HG03565 (cell line): ENCODE measurements at regions not wholly inside any gene's neighbourhood (a gene's known extent, or its start where the extent isn't known, plus 50 kb on each side); places are given as distances from the start of the nearest gene placed in this dataset.
"Not testable (repeated sequence)": the region's sequence is repeated elsewhere in the genome, so short reads cannot be mapped to it uniquely, and the experiment has no call there.

Source experiments
- ATAC-seq: cut with Tn5 transposase; IDR thresholded peaks from one replicate; pipeline ENCODE4 v1.9.1; 2021; ENCODE audit warnings: mild to moderate bottlenecking, moderate library complexity; ENCODE audit not compliant: unreplicated experiment

DNA sequence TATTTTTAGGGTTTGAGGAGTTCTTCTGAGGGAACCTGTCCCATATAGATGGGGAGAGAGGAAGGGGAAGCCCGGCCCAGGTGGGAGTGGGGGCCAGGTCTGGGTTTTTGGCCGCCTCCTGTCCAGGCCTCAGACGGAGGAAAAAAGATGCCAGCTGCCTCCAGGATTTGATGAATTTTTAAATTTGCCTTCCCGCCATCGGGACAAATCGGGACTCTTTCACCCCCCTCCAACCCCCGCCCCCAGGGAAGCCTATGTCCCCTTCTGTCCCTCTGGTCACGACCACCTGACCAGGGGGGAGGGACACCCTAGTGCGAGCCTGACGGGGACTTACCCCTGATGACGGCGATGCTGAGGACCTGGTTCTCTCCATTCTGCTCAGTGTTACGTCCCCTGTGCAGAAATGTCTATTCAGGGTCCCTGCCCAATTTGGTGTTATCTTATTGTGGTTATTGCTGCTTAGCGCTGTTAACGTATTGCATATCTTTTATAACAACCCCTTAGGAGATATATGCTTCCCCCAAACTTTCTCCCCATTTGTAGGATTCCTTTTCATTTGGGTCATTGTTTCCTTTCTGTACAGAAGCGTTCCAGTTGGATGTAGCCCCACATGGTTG lies 115.9 kb upstream of the GRK3 start:
- no peak for ATAC-seq

DNA sequence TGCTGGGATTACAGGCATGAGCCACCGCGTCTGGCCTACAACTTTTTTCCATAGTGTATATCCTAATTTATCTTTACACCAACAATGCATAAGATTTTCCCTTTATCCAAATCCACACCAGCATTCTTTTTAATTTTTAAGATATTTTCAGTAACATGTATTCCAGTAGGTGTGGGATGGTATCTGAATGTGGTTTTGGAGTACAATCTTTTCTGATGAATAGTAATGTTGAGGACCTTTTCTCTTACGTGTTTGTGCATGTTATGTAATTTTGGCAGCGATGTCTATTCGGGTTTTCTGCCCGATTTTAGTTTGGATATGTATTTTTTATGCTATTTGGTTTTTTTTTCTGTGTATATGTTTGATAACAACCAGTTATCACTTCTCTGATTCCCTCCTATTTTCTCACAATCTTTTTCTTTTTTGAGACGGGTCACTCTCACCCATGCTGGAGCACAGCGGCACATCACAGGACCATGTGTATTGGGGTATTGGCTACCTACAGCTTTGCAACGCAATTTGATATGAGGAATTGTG lies 114.6 kb upstream of the GRK3 start:
- no peak for ATAC-seq

DNA sequence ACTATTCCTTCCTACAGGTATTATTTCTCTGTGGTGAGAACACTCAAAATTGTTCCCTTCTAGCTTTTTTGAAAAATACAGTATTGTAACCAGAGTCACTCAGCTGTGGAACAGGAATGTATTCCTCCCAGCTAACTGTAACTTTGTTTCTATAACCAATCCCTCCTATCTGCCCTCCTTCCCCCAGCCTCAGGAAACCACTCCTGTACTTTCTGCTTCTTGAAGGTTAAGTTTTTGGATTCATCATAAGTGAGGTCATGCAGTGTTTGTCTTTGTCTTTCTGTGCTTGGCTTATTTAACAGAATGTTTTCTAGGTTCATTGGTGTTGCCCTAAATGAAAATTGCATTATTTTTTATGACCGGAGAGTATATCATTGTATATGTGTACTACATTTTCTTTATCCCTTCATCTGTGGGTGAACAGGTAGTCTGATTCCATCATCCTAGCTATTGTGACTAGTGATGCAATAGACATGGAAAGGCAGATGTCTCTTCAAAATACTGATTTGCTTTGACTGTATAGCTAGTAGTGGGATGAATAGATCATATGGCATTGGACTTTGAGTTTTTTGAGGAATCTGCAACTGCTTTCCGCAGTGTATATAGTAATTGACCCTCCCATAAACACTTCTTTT lies 112.9 kb upstream of the GRK3 start:
- no peak for ATAC-seq

DNA sequence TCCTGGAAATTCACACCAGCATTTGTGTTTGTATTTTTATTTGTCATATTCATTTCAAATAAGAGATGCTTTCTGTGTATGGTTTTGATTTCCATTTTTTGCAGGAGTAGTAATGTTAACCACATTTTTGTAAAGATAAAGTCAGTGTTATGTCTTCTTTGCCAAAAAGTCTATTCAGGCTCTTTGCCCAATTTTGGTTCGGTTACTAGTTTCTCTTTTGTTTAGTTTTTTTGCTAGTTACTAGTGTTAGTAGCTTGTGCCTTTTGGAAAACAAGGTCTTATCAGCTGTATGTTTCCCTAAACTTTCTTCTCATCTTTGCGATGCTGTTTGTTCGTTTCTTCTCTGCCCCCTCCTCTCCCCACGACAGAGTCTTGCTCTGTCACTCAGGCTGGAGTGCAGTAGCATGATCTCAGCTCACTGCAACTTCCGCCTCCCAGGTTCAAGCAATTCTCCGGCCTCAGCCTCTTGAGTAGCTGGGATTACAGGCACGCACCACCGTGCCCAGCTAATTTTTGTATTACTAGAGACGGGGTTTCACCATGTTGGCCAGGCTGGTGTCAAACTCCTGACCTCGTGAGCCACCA lies 112.3 kb upstream of the GRK3 start:
- no peak for ATAC-seq

DNA sequence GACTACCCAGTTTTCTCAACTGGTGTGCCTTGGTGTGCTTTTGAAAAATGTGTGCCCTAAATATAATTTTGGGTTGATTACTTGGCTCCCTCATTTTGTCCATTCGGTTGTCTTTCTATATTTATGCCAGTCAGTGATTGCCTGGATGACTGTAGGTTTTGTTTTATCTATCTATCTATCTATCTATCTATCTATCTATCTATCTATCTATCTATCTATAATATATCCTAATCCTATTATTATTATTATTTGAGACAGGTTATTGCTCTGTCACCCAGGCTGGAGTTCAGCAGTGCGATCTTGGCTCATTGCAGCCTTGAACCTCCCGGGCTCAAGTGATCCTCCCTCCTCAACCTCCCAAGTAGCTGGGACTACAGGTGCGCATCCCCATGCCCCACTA lies 111.4 kb upstream of the GRK3 start:
- no peak for ATAC-seq

DNA sequence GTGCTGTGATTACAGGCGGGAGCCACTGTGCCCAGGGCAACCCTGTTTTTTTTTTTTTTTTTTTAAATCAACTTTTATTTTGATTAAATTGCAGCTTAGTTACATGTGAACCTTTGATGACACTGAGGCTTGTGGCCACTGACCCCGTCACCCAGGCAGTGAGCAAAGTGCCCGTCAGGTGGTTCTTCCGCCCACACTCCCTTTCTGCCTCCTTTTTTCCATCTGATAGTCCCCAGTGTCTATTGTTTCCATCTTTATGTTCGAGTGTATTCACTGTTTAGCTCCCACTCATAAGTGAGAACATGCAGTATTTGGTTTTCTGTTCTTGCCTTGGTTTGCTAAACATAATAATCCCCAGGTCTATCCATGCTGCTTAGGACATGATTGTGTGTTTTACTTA lies 110.9 kb upstream of the GRK3 start:
- ATAC-seq: no peak

DNA sequence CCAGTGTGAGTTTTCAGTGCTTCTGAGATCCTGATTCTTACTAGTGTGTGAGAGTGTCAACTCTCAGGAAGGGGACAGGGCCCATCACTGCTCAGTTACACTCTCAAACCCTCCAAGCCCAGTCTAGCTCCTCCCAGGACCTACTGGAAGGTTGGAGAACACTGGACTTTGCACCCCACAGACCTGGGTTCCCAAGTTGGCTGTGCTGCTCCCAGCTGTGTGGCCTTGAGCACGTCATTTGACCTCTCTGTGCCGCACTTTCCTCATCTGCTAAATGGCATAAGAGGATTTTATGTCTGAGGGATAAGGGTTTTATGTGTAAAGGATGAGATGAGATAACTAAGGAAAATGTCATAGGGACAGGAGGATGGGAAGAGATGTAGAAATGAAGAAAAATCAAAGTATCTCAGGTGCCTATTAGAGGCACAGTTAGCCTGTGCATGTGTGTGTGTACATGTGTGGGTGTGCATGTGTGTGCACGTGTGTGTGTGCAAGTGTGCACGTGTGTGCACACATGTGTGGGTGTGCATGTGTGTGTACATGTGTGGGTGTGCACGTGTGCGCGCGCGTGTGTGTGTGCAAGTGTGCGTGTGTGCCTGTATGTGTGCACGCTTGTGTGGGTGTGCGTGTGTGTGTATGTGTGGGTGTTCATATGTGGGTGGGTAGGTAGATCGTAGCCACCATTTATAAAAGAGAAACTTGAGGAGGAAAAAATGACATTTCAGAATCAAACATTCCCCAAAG lies 108.0 kb upstream of the GRK3 start:
- ATAC-seq: not testable (repeated sequence)

DNA sequence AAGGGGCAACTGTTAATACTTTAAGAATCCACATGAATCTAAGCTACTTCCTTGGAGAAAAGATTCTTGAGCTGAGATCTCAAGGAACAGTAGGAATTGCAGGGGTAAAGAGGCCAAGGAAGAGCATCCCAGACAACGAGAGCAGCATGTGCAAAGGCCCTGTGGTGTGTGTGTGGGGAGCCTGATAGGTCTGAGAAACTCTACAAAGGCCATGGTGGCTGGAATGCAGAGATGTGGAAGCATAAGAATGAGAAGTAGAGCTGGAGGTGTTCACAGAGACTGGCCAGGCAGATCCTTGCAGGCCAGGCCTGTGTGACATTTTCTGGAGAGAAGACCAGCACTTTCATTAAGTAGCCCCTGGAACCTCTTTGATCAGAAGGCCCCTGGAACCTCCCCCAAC lies 105.8 kb upstream of the GRK3 start:
- ATAC-seq: not testable (repeated sequence)

DNA sequence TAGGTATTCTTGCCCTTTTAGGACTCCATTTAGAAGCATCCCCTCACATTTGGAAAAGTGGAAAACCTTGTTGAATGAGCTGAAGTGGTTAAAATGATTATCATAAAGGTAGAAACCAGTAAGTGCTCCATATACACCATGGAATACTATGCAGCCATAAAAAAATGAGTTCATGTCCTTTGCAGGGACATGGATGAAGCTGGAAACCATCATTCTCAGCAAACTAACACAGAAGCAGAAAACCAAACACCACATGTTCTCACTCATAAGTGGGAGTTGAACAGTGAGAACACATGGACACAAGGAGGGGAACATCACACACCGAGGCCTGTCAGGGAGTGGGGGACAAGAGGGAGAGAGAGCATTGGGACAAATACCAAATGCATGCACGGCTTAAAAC lies 103.8 kb upstream of the GRK3 start:
- ATAC-seq: not testable (repeated sequence)

DNA sequence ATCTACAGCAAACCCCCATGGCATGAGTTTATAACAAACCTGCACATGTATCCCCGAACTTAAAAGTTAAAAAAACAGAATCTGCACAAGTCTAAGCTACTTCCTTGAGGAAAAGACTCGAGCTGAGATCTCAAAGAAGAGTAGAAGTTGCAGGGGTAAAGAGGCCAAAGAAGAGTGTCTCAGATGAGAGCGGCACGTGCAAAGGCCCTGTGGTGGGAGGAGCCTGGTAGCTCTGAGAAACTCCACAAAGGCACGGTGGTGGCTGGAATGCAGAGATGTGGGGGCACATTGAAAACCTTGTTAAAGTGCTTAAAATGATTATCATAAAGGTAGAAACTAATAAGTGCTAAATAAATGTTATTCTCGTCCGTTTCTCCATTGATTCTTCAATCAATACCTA lies 103.2 kb upstream of the GRK3 start:
- ATAC-seq: no peak

DNA sequence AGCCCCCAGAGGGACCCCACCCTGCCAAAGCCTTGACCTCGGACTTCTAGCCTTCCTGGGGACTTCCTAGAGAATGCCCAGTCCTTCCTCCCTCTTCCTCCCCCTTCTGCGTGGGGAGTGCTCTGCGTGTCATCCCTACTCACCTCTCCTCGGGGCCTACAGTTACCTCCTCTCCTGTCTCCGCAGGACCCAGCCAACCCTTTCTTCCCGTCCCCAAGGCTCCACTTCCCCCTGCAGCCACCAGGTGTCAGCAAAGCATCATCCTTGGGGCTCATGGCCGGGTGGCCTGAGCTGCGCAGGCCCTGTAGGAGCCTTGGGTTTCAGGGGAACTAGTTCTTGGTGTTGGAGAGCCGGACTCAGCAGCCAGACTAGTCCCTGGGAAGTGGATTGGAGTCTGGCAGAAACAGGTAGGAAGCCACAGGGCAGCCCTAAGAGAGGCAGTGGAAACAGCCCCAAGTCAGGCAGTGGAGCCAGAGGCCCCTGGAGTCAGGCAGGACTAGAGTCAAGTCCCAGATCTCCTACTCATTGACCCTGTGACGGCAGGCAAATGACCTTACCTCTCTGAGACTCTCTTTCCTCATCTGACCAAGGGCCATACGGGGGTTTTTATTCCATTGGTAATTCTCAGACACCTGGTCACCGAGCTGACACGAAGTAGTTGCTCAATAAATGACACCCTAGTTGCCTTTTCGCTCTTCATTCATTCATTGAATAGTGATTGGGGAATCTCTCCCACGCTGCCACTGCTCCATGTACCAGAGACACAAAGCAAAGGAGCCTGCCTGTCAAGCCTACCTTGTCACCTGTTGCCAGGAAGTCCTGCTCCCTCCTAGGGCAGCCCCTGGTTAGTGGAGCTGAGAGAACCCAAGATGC lies 101.8 kb upstream of the GRK3 start:
- ATAC-seq: peak; percentile 46

DNA sequence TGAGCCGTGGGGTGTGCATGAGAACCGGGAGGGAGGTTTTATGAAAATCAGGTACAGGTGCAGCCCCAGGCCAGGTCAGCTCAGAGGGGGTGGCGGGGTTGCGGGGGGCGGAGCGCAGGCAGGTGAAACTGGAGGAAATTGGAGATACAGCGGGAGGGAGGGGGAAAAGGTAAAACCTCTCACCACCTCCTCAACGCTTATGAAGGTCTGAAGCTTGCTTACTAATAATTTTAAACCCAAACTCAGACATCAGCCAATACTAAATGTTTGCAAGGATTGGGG lies 101.2 kb upstream of the GRK3 start:
- ATAC-seq: not testable (repeated sequence)

DNA sequence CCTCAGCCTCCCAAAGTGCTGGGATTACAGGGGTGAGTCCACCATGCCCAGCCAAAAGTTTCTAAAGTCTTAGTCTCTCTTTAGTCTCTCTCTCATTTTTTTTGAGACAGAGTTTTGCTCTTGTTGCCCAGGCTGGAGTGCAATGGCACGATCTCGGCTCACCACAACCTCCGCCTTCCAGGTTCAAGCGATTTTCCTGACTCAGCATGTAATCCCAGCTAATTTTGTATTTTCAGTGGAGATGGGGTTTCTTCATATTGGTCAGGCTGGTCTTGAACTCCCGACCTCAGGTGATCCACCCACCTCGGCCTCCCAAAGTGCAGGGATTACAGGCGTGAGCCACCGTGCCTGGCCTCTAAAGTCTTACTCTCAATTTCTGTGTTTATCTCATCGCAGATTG lies 100.1 kb upstream of the GRK3 start:
- ATAC-seq: not testable (repeated sequence)

DNA sequence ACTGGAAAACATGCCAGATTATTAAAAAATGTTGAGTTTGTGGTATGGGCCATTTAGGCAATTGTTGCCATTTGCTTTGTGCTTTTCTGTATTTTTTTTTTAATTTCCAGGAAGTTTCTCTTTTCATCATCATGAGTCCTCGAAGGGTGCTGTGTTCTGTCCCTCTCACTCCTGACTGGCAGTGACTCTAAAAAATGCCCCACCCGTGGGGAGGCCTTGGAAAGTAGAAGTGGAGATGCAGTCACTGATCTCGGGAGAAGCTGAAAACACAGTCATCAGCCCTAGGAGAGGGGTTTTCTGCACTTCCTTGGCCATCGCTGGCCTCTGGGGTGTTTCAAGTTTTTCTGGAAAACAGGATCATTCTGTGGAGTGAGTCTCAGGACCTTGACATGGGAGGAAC lies 98.5 kb upstream of the GRK3 start:
- ATAC-seq: no peak

DNA sequence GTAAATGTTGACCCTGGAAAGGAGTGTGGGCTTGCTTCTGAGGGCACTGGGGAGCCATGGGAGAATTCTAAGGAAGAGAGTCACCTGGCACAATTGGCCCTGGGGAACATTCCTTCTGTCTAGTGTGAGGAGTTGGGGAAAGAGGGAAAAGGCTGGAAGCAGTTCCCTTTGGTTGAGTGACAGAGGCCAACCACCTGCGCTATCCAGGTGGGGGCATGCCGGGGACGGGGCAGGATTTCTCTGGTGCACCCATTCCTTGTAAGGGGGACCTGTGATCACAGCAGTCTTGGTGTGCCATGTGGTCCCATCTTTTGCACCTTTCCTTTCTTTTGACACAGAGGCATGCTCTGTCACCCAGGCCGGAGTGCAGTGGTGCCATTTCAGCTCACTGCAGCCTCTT lies 92.1 kb upstream of the GRK3 start:
- ATAC-seq: no peak

DNA sequence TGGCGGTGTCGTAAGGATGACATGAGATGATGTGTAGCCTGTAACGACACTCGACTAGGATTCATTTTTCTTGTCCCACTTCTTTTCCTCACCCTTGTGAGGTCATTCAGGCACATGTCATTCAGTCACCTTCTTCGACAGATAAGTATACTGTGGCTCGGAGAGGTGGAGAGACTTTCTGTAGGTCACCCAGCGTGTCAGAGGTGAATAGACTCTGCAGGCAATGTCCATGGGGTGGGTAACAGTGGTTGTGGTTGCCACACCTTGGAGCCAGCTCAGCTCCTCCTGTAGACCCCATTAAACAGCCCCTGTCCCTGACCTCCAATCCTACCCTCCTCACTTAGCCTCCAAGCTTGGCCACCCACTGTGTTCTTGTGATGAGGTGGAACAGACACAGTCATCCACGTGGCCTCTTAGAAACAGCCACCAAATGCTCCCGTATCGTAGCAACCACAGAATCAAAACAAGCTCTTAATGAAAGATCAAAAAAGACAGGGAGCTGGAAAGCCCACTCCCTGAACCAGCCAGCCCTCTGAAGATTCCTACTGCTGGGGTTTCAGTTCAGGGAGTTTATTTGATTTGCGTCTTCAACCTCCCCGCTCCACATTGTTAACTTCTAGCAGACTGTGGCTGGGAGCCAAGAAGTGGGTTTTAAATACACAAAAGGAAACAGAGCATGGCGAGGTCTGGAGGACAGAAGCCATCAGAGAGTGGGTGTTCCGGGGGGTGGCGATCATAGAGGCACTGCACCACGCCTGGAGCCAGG lies 89.0 kb upstream of the GRK3 start:
- no peak for ATAC-seq

DNA sequence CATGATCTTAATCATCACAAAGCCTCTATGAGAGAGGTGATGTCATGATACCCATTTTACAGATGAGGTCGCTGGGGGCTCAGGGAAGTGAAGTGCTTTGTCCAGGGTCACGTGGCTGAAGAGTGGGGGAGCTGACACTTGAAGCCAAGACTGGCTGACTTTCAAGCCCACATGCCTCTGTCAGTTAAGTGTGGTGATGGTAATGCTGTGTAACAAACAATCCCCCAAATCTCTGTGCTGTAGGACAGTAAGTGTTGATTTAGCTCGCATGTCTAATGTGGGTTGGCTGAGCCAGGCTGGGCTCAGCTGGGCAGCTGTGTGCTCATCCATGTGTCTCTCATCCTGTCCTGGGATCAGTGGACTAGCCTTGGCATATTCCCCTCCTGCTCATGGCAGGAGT lies 87.1 kb upstream of the GRK3 start:
- ATAC-seq: no peak

DNA sequence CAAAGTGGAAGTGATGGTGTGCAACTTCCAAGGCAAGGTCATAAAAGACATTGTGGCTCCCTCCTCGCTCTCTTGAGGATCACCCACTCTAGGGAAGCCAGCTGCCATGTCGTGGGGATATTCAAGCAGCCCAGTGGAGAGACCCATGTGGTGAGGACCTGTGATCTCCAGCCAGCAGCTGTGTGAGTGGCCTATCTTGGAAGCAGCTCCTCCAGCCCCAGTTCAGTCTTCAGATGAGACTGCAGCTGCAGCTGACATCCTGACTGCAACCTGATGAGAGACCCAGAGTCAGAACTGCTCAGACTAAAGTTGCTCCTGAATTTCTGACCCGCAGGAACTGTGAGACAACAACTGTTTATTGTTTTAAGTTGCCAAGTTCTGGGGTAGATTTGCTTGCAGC lies 86.4 kb upstream of the GRK3 start:
- no peak for ATAC-seq

DNA sequence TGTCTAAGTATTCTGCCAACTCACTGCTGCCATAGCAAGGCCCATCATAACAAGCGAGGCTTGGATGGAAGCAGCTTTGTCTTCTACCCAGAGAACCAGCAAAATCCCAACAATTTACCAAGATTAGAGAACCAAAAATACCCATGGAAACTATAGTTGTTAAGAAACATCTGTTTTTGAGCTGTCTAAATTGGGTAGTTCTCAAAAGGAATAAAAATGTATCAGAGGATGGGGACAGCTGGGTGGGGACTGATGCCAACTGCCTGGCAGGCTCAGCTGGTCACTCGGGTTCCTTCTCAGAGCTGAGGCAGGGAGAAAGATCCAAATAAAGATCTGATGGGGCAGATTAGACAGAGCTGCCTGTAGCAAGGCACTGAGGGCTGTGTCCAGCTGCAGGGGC lies 85.9 kb upstream of the GRK3 start:
- ATAC-seq: no peak

DNA sequence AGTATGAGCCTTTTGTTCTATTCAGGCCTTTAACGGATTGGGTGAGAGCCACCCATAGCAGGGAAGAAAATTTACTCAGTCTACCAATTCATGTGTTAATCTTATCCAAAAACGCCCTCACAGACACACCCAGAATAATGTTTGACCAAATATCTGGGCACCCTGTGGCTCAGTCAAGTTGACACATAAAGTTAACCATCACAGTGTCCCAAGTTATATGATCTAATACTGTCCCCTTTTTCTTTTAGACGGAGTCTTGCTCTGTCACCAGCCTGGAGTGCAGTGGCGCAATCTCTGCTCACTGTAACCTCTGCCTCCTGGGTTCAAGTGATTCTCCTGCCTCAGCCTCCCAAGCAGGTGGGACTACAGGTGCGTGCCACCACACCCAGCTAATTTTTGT lies 83.6 kb upstream of the GRK3 start:
- ATAC-seq: not testable (repeated sequence)
